Gastroesophageal sphincter (tissue), 4 donors: ENCODE measurements at regions not wholly inside any gene's neighbourhood (a gene's known extent, or its start where the extent isn't known, plus 50 kb on each side); places are given as distances from the start of the nearest gene placed in this dataset.

Source experiments
- ATAC-seq: fragments of 150-250 bp; one replicate; pipeline ENCODE4 v1.9.1; 2016; ENCODE audit warnings: mild to moderate bottlenecking, moderate library complexity
- H3K27ac ChIP-seq, 4 donors: fragments of 200-600 bp; sonication (generic) in 3 of 4; 1 replicate in 3 of 4; 2 replicates in 1 of 4; pipeline ENCODE4 v1.5.1; 2016 to 2019
- H3K27me3 ChIP-seq: fragments of 200-600 bp; sonication (generic); one replicate; pipeline ENCODE4 v1.5.1; 2019
- H3K36me3 ChIP-seq, 2 donors: fragments of 200-600 bp; sonication (generic); one replicate each; pipeline ENCODE4 v1.5.1; 2019; ENCODE audit warnings: control low read depth in 1 of 2
- H3K4me1 ChIP-seq, 3 donors: fragments of 200-600 bp; sonication (generic); 1 replicate in 2 of 3; 2 replicates in 1 of 3; pipeline ENCODE4 v1.5.1; 2016 to 2019; ENCODE audit warnings: control low read depth in 2 of 3
- H3K4me3 ChIP-seq, 2 donors: fragments of 200-600 bp; sonication (generic); one replicate each; pipeline ENCODE4 v1.5.1; 2019; ENCODE audit warnings: mild to moderate bottlenecking in 1 of 2, moderate library complexity in 1 of 2
- H3K9me3 ChIP-seq, 3 donors: fragments of 200-600 bp; sonication (generic); one replicate each; pipeline ENCODE4 v1.5.1; 2017 to 2019; ENCODE audit warnings: control low read depth in 2 of 3
- EP300 ChIP-seq: sonication (generic); formaldehyde crosslinking; IDR thresholded peaks from one replicate; pipeline ENCODE4 v1.6.1; 2017; ENCODE audit warnings: antibody characterized with exemption, mild to moderate bottlenecking
- POLR2A ChIP-seq, 2 donors: fragments of 450-650 bp; IDR thresholded peaks; one replicate each; pipeline ENCODE4 v1.6.1; 2017; ENCODE audit warnings: antibody characterized with exemption in 2 of 2, mild to moderate bottlenecking in 2 of 2, moderate library complexity in 1 of 2
- POLR2AphosphoS5 ChIP-seq: sonication (generic); formaldehyde crosslinking; IDR thresholded peaks from one replicate; pipeline ENCODE4 v1.6.1; 2017; ENCODE audit warnings: antibody characterized with exemption
- WGBS, 2 donors: methylation state at CpG; one replicate each; pipeline ENCODE4 v1.1.5; 2018; ENCODE audit warnings: low coverage in 1 of 2; 5-methylcytosine and 5-hydroxymethylcytosine counted together
- TF ChIP-seq, protein P1 (sequence below), 4 experiments: fragments of 200-600 bp in 2 of 4; fragments of 450-650 bp in 2 of 4; sonication (generic) in 1 of 4; IDR thresholded peaks; one replicate each; pipeline ENCODE4 v1.5.1; 2017 to 2019; ENCODE audit warnings: antibody characterized with exemption in 4 of 4, mild to moderate bottlenecking in 2 of 4, moderate library complexity in 2 of 4

DNA sequence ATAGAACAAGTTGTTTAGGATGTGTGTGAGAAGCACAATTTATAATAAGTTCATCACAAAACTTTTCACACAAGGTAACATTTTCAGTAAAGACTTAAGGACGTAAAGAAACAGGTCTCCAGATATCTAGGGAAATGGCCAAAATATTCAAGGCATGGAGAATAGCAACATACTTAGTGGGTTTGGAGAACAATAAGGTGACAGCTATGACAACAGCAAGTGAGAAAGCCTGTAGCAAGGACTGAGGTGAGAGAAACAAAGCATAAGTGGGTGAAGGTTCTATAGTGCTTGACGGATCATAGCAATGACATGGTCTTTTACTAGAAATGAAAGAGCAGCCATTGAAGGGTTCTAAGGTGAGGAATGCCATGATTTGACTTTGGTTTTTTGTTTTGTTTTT is 1337.3 kb downstream of the PCDH18 start:
- H3K27ac ChIP-seq = no peak overlapping the region
- H3K4me3 ChIP-seq = no peak overlapping the region
- H3K36me3 ChIP-seq = no peaks in the 10 kb centered on the region
- ATAC-seq = no peak
- no peaks in the 10 kb centered on the region for H3K27me3 ChIP-seq
- TF ChIP-seq POLR2AphosphoS5 (no peak), EP300 (no peak), POLR2A (IDR thresholded peaks at IDR 0.05) (no peak)
- TF ChIP-seq, protein P1, sequence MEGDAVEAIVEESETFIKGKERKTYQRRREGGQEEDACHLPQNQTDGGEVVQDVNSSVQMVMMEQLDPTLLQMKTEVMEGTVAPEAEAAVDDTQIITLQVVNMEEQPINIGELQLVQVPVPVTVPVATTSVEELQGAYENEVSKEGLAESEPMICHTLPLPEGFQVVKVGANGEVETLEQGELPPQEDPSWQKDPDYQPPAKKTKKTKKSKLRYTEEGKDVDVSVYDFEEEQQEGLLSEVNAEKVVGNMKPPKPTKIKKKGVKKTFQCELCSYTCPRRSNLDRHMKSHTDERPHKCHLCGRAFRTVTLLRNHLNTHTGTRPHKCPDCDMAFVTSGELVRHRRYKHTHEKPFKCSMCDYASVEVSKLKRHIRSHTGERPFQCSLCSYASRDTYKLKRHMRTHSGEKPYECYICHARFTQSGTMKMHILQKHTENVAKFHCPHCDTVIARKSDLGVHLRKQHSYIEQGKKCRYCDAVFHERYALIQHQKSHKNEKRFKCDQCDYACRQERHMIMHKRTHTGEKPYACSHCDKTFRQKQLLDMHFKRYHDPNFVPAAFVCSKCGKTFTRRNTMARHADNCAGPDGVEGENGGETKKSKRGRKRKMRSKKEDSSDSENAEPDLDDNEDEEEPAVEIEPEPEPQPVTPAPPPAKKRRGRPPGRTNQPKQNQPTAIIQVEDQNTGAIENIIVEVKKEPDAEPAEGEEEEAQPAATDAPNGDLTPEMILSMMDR (IDR thresholded peaks at IDR 0.05) = no peak
- no peaks in the 10 kb centered on the region for H3K4me1 ChIP-seq
- H3K9me3 ChIP-seq = no peaks in the 10 kb centered on the region
- WGBS, 2 donors = 86 to 92% methylated on average over 2 of the region's 2 CpGs

- Histone ChIP-seq H3K27me3 (no peaks in the 10 kb centered on the region), H3K27ac (no peak overlapping the region), H3K36me3 (no peaks in the 10 kb centered on the region), H3K9me3 (no peaks in the 10 kb centered on the region), H3K4me3 (no peak overlapping the region), H3K4me1 (no peaks in the 10 kb centered on the region)
- 100% methylated on average over 1 of the region's 2 CpGs; no CpG with 5 or more reads in 1 of the 2 donors for WGBS, 2 donors
- no peak for ATAC-seq
- TF ChIP-seq, protein P1 (IDR thresholded peaks at IDR 0.05) = no peak
- TF ChIP-seq POLR2A (IDR thresholded peaks at IDR 0.05) (no peak), EP300 (no peak)
These were observed 1345.6 kb downstream of the PCDH18 start for GRCh38 chr4:136186650-136187049.

DNA sequence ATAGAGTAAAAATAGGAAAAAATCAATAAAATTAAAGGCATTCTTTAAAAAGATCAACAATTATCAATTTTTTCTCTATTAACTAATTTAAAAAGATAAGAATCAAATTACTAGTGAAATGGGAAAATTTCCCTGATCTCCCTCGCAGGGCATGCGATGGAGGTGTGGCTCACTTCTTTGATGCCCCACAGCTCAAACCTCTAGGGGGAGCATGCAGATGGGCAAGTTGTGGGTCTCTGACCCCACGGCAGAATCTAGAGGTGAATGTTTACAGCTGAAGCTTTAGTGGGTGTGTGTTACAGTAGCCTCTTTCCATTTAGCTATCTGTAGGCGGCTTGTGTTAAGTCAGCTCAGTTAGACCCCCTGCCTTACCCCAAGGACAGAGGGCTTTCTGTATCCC is 1348.8 kb downstream of the PCDH18 start:
- H3K27ac ChIP-seq = no peak overlapping the region
- H3K4me1 ChIP-seq = no peaks in the 10 kb centered on the region
- no peaks in the 10 kb centered on the region for H3K36me3 ChIP-seq
- H3K9me3 ChIP-seq = no peaks in the 10 kb centered on the region
- 92 to 98% methylated on average over 3 to 4 of the region's 4 CpGs for WGBS, 2 donors
- ATAC-seq = no peak
- TF ChIP-seq, protein P1 (IDR thresholded peaks at IDR 0.05) = no peak
- no peak for TF ChIP-seq POLR2AphosphoS5
- TF ChIP-seq POLR2A (IDR thresholded peaks at IDR 0.05) = no peak
- no peak for TF ChIP-seq EP300
- H3K27me3 ChIP-seq = no peaks in the 10 kb centered on the region
- no peak overlapping the region for H3K4me3 ChIP-seq

- Histone ChIP-seq H3K9me3 (peaks cover 0 to 7% (median 0%) of the 10 kb centered on the region in 3 donors), H3K27me3 (no peaks in the 10 kb centered on the region), H3K4me1 (no peaks in the 10 kb centered on the region), H3K4me3 (no peak overlapping the region), H3K27ac (no peak overlapping the region), H3K36me3 (no peaks in the 10 kb centered on the region)
- 44 to 72% methylated on average over 1 of the region's 1 CpG for WGBS, 2 donors
- no peak for ATAC-seq
- TF ChIP-seq, protein P1 (IDR thresholded peaks at IDR 0.05) = no peak
- TF ChIP-seq POLR2AphosphoS5 = no peak
These were observed 1375.3 kb downstream of the PCDH18 start for GRCh38 chr4:136156947-136157346.

GRCh38 chr4:136150046-136150445 is 1382.2 kb downstream of the PCDH18 start:
- Histone ChIP-seq H3K4me3 (no peak overlapping the region), H3K36me3 (no peaks in the 10 kb centered on the region), H3K4me1 (no peaks in the 10 kb centered on the region), H3K9me3 (peaks cover 0 to 17% (median 0%) of the 10 kb centered on the region in 3 donors), H3K27me3 (no peaks in the 10 kb centered on the region), H3K27ac (no peak overlapping the region)
- TF ChIP-seq POLR2AphosphoS5 (no peak), POLR2A (IDR thresholded peaks at IDR 0.05) (no peak), EP300 (no peak)
- TF ChIP-seq, protein P1 (IDR thresholded peaks at IDR 0.05) = no peak
- ATAC-seq = no peak
- 89 to 92% methylated on average over 3 to 6 of the region's 6 CpGs for WGBS, 2 donors
